C4-2B (cell line): ENCODE measurements at regions not wholly inside any gene's neighbourhood (a gene's known extent, or its start where the extent isn't known, plus 50 kb on each side); places are given as distances from the start of the nearest gene placed in this dataset.

Source experiments
- H3K27ac ChIP-seq: fragments of 450-650 bp; 2 replicates; pipeline ENCODE4 v1.5.1; 2017
- ZFX ChIP-seq: fragments of 450-650 bp; IDR thresholded peaks from 2 replicates; pipeline ENCODE4 v1.6.1; 2017
- TF ChIP-seq, protein P1 (sequence below): fragments of 450-650 bp; conservative IDR thresholded peaks from 2 replicates; pipeline ENCODE4 v1.5.1; 2017; ENCODE audit warnings: mild to moderate bottlenecking

DNA sequence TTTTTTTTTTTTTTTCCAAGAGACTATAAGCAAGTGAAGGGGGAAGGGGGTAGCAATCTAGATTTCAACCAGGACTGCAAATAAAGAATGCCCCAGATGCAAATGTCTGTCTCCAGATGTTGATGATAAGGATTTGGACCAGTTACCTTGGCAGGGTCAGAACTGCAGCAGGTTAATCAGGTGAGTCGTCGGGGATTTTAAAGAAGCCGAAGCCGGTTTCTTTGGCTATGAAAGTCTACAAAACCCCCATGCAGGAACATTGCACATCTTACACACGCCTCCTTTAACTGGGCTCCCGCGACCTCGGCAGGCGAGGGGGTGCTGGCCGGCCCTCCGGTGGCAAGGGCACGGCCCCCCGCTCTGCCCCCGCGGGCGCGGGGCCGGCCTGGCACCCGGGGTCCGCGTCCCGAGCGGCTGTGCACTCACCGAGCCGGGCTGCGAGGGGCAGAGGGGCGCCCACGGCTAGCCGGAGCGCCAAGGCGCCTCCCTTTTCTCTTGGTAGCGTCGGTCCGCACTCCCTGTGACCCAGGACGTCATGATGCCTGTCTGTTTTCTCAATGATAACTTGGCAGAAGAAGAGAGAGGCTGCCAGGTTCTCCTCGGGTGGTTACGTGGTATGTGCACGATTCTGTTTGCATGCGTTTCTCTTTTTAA, 366.3 kb upstream of the ESRRG start:
- peak overlapping the region; percentile 61 for H3K27ac ChIP-seq
- TF ChIP-seq ZFX, result no peak
- TF ChIP-seq, protein P1, sequence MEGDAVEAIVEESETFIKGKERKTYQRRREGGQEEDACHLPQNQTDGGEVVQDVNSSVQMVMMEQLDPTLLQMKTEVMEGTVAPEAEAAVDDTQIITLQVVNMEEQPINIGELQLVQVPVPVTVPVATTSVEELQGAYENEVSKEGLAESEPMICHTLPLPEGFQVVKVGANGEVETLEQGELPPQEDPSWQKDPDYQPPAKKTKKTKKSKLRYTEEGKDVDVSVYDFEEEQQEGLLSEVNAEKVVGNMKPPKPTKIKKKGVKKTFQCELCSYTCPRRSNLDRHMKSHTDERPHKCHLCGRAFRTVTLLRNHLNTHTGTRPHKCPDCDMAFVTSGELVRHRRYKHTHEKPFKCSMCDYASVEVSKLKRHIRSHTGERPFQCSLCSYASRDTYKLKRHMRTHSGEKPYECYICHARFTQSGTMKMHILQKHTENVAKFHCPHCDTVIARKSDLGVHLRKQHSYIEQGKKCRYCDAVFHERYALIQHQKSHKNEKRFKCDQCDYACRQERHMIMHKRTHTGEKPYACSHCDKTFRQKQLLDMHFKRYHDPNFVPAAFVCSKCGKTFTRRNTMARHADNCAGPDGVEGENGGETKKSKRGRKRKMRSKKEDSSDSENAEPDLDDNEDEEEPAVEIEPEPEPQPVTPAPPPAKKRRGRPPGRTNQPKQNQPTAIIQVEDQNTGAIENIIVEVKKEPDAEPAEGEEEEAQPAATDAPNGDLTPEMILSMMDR, result no peak

DNA sequence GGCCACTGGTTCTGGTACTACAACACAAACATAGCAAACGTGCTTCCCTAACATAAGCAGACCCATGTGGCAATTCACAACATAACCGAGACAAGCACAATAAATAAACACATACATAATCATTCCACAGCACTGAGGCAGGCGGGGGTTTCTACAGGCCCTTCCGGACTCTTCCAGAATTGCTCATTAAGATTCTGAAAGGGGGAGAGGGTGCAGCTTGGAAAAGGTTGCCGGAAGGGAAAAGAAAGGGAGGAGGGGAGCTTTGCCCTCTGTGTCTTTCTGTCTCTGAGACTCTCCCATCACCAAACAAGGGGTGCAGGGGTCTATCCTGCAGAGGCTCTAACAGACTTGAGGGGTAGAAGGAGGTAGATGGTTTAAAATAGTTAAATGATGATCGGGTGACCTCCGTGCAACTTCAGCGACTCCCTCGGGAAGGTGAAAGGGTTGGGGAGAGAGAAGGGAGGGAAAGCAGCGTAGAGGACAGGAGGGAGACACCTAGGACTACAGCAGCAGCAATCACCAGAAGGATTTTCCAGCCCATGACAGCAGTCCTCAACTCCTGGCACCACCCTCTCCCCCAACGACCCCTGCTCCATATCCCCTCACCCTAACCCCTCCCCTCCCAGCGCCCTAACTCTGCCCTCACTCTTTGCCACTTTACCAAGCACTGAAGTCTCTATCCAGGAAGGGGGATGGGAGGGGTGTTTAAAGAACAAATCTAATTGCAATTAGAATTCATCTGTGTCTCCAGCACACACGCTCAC, 365.5 kb upstream of the ESRRG start:
- no peak overlapping the region for H3K27ac ChIP-seq
- TF ChIP-seq, protein P1, result no peak
- no peak for TF ChIP-seq ZFX

DNA sequence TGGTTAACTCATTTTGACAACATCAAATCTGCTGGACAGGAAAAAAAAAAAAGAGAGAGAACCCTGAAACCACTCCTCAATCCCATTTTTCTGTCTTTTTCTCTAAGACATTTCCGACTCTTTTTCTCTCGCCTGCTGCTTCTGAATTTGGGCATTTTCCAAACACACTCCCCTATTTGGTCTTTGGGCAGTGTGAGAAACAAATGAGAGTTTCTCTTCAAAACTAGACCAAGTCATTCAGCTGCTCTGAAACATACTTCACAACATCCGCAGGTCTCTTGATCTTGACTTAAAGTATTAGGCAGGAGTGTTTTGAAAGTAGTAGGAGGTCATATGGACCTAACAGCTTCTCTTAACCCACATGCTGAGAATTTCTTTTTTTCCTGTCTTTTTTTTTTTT, 364.8 kb upstream of the ESRRG start:
- H3K27ac ChIP-seq, result no peak overlapping the region
- no peak for TF ChIP-seq ZFX
- TF ChIP-seq, protein P1, result no peak

DNA sequence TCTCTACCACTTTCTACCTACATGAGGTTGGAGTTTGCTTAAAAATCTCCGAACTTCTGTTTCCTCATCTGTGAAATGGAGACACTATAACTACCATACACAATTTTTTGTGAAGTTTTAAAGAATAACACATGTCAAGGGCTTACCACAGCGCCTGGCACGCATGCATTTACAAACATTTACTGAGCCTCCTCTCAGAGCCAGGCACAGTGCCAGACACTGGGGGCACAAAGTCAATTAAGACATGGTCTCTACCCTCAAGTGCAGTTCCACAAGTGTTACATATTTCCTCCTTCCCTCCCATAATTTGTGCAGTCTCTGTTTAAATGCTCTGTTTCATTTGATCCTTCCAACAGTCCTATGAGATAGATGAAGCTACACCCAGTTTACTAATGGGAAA, 356.4 kb upstream of the ESRRG start:
- H3K27ac ChIP-seq, result no peak overlapping the region
- no peak for TF ChIP-seq ZFX
- TF ChIP-seq, protein P1, result no peak

DNA sequence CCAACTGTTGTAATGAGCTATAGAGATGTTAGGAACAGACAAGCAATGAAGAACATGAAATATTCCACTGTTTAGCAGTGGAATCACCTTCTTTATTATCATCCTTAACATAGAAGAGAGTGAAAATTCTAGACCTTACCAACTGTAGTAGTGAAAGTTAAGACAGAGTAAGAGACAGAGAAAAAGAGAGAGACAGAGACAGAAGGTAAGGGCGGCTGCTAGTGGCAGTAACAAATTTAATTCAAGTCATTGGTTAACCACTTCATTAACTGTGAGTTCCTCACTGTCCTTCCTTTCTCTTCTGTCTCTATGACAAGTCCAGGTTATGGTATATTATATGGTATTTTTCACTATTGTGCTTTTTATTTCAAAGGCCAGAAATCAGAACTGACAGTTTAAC, 355.7 kb upstream of the ESRRG start:
- TF ChIP-seq, protein P1, result no peak
- no peak for TF ChIP-seq ZFX
- H3K27ac ChIP-seq, result no peak overlapping the region

DNA sequence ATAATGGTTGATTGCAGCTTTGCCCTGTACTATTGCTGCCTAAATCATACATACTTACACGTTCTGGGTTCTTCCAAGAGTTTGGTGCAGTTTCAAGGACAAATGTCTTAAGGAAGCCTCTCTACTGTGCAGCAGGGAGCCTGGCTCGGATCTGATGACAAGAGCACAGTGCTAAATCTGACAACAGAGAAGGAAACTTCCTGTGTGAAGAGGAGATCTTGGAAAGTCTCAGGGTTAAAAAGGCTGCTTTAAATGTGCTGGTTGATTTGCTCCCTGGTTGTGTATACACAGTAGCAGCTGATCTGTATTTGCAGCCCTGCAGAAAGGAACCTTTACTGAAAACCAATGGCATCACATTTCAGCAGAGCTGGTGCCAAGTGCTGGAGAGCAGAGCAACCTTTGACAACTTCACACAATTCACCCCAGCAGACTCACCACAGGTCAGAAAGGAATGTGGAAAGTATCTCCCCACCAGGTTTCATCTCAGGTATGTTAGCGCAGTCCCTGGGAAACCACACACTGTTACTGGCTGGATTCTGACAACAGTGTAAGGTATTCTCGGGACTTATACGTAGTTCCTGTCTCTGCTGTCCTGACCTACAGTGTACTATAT, 355.0 kb upstream of the ESRRG start:
- TF ChIP-seq ZFX, result no peak
- TF ChIP-seq, protein P1, result no peak

DNA sequence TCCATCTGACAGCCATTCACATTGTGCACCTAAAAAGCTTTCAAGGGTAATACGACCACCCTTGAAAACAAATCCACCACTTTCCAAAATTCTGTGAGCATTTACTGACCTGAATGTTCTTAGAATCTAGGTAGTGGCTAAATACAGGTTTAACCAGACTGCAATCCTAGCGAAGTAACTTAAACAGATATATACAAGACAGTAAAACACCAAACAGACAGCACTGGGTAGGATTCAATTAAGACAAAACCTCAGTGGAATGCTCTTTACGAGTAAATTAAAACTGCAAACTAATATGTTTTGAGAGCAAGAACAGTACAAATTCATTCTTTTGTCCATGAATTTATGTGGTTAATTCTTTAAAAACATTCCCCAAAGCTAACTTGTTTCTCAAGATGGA, 354.2 kb upstream of the ESRRG start:
- H3K27ac ChIP-seq, result no peak overlapping the region
- TF ChIP-seq, protein P1, result no peak
- no peak for TF ChIP-seq ZFX

More for the DNA sequence above, 355.0 kb upstream of the ESRRG start:
- H3K27ac ChIP-seq, result no peak overlapping the region
